GM21528 (cell line): ENCODE measurements at regions not wholly inside any gene's neighbourhood (a gene's known extent, or its start where the extent isn't known, plus 50 kb on each side); places are given as distances from the start of the nearest gene placed in this dataset.

ENCODE experiments used
- ATAC-seq: cut with Tn5 transposase; IDR thresholded peaks from one replicate; pipeline ENCODE4 v1.9.1; 2021; ENCODE audit warnings: mild to moderate bottlenecking, moderate library complexity; ENCODE audit not compliant: unreplicated experiment, low FRiP score

GRCh38 chr9:1637401-1637800, 377.7 kb upstream of the SMARCA2 start:
- ATAC-seq: no peak

GRCh38 chr9:1639166-1639565, 376.0 kb upstream of the SMARCA2 start:
- no peak for ATAC-seq

- no peak for ATAC-seq
These were observed 367.4 kb upstream of the SMARCA2 start for GRCh38 chr9:1647776-1648175.

GRCh38 chr9:1653282-1653681, 361.9 kb upstream of the SMARCA2 start:
- ATAC-seq: no peak

- ATAC-seq: no peak
These were observed 356.3 kb upstream of the SMARCA2 start for GRCh38 chr9:1658661-1659362.

GRCh38 chr9:1659363-1659690, 355.8 kb upstream of the SMARCA2 start:
- ATAC-seq: no peak

- ATAC-seq: no peak
These were observed 346.7 kb upstream of the SMARCA2 start for GRCh38 chr9:1668441-1668840.

GRCh38 chr9:1673300-1673699, 341.8 kb upstream of the SMARCA2 start:
- no peak for ATAC-seq

GRCh38 chr9:1676771-1677170, 338.4 kb upstream of the SMARCA2 start:
- ATAC-seq: no peak

- ATAC-seq: no peak
These were observed 331.2 kb upstream of the SMARCA2 start for GRCh38 chr9:1683951-1684350.

- ATAC-seq: no peak
These were observed 316.2 kb upstream of the SMARCA2 start for GRCh38 chr9:1698991-1699390.

GRCh38 chr9:1701113-1701512, 314.0 kb upstream of the SMARCA2 start:
- ATAC-seq: no peak

GRCh38 chr9:1702701-1703100, 312.4 kb upstream of the SMARCA2 start:
- ATAC-seq: no peak

- ATAC-seq: no peak
These were observed 307.9 kb upstream of the SMARCA2 start for GRCh38 chr9:1707291-1707690.

- ATAC-seq: no peak
These were observed 306.9 kb upstream of the SMARCA2 start for GRCh38 chr9:1708219-1708618.

- ATAC-seq: no peak
These were observed 305.8 kb upstream of the SMARCA2 start for GRCh38 chr9:1709347-1709746.

- ATAC-seq: no peak
These were observed 302.2 kb upstream of the SMARCA2 start for GRCh38 chr9:1712861-1713450.

GRCh38 chr9:1713841-1714240, 301.3 kb upstream of the SMARCA2 start:
- ATAC-seq: no peak

GRCh38 chr9:1717882-1718281, 297.3 kb upstream of the SMARCA2 start:
- no peak for ATAC-seq

- no peak for ATAC-seq
These were observed 296.3 kb upstream of the SMARCA2 start for GRCh38 chr9:1718836-1719235.

GRCh38 chr9:1721196-1721595, 294.0 kb upstream of the SMARCA2 start:
- ATAC-seq: no peak

- no peak for ATAC-seq
These were observed 292.7 kb upstream of the SMARCA2 start for GRCh38 chr9:1722404-1722803.
